ENCODE measurements at regions not wholly inside any gene's neighbourhood (a gene's known extent, or its start where the extent isn't known, plus 50 kb on each side); places are given as distances from the start of the nearest gene placed in this dataset.

DNA sequence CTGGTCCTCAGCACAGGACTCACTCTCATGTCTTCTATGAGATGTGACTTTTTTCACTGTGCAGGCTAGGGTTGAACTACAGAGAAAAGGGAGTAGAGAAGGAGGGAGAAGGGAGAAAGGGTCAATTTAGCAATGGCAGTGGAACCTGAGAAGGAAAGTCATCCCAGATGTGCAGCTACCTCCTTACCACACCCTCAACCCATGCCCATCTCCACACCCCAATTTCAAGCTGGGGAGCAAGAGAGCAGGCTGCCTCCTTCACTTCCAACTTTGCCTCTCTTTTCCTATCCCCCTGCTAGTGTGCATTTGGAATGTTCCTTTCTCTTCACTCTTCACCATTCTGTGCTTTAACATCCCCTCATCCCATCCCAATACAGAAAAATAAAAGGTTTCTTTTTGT, 163.5 kb upstream of the MAP3K1 start:
- TF ChIP-seq EZH2 (IDR thresholded peaks at IDR 0.05; ENCODE audit: insufficient read depth, poor library complexity, severe bottlenecking) (no peak), EZH2phosphoT487 (IDR thresholded peaks at IDR 0.05; ENCODE audit: insufficient read depth, low read depth) (no peak)
- H3K4me2 ChIP-seq (ENCODE audit: unreplicated experiment) = no peak overlapping the region
- DNase-seq = no peak
- H3K79me2 ChIP-seq (ENCODE audit: insufficient read depth) = no peaks in the 10 kb centered on the region
- no peaks in the 10 kb centered on the region for H3K4me1 ChIP-seq (ENCODE audit: insufficient read depth)
- H3K9ac ChIP-seq = no peak overlapping the region
- no peaks in the 10 kb centered on the region for H4K20me1 ChIP-seq (ENCODE audit: insufficient read depth)
- H3K4me3 ChIP-seq = no peak overlapping the region
- H3F3A ChIP-seq (ENCODE audit: insufficient read depth) = no peaks in the 10 kb centered on the region
- in situ Hi-C loops (cut with MboI) = no loop called here
- H3K9me3 ChIP-seq (ENCODE audit: low read depth) = no peaks in the 10 kb centered on the region
- no peak overlapping the region for H2AFZ ChIP-seq
- H3K27me3 ChIP-seq (replicated peaks; ENCODE audit: insufficient read depth) = no peaks in the 10 kb centered on the region
- no peaks in the 10 kb centered on the region for H3K36me3 ChIP-seq (ENCODE audit: low read depth)
- H3K9me2 ChIP-seq (ENCODE audit: insufficient read depth) = no peaks in the 10 kb centered on the region
- H3K27ac ChIP-seq = no peak overlapping the region

DNA sequence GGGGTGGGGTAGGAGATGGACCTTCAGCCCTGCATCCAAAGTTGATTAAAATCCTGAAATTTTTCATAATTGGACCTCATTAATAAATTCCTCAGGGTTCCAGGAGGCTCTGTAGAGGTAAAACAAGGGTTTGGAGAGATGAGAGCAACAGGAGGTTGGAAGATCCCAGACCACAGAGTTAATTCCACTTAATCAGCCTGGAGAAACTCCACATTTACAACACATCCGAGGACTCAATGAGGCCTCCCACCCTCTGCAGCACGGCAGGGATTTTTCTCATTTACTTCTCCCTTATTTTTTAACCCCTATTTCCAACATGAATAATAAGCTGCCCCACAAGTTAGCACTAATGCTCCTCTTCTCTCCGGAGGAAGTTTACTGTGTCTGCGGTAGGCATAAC, 165.0 kb upstream of the MAP3K1 start:
- no peaks in the 10 kb centered on the region for H4K20me1 ChIP-seq (ENCODE audit: insufficient read depth)
- H3K9me3 ChIP-seq (ENCODE audit: low read depth) = no peaks in the 10 kb centered on the region
- H3K4me3 ChIP-seq = no peak overlapping the region
- H3K27ac ChIP-seq = no peak overlapping the region
- H3K9ac ChIP-seq = no peak overlapping the region
- H3K4me2 ChIP-seq (ENCODE audit: unreplicated experiment) = no peak overlapping the region
- H3K79me2 ChIP-seq (ENCODE audit: insufficient read depth) = no peaks in the 10 kb centered on the region
- no peak for DNase-seq
- H3K4me1 ChIP-seq (ENCODE audit: insufficient read depth) = no peaks in the 10 kb centered on the region
- TF ChIP-seq EZH2 (IDR thresholded peaks at IDR 0.05; ENCODE audit: insufficient read depth, poor library complexity, severe bottlenecking) (no peak), EZH2phosphoT487 (IDR thresholded peaks at IDR 0.05; ENCODE audit: insufficient read depth, low read depth) (no peak)
- H3K9me2 ChIP-seq (ENCODE audit: insufficient read depth) = no peaks in the 10 kb centered on the region
- H3F3A ChIP-seq (ENCODE audit: insufficient read depth) = no peaks in the 10 kb centered on the region
- no peak overlapping the region for H2AFZ ChIP-seq
- H3K36me3 ChIP-seq (ENCODE audit: low read depth) = no peaks in the 10 kb centered on the region
- H3K27me3 ChIP-seq (replicated peaks; ENCODE audit: insufficient read depth) = no peaks in the 10 kb centered on the region
- WGBS, 2 experiments (ENCODE audit: low coverage in 1 of 2, low lambda C conversion rate in 2 of 2, missing lambda C conversion rate in 2 of 2) = 65 to 67% methylated on average over 4 of the region's 4 CpGs
- in situ Hi-C loops (cut with MboI) = no loop called here

DNA sequence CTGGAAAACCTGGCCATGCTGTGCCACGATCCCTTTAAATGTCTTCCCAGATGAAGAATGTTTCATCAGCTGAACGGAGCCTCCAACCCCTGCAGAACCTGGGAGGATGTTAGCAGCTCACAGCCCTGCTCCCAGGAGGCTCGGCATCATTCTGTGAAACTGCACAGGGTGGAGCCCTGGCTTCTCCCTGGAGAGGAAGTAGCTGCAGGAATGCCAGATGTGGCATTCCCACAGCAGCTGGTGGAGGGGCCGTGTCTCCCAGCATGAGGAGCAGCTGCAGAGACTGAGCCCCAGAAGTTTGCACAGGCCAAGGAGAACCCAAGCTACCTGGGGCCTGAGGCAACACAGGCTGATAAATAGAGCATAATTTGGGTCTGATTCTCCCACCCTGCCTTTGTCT, 165.8 kb upstream of the MAP3K1 start:
- H3K4me2 ChIP-seq (ENCODE audit: unreplicated experiment) = peak overlapping the region; percentile 43
- H3K9me3 ChIP-seq (ENCODE audit: low read depth) = no peaks in the 10 kb centered on the region
- WGBS, 2 experiments (ENCODE audit: low coverage in 1 of 2, low lambda C conversion rate in 2 of 2, missing lambda C conversion rate in 2 of 2) = 8 to 15% methylated on average over 4 of the region's 4 CpGs
- no peaks in the 10 kb centered on the region for H3K79me2 ChIP-seq (ENCODE audit: insufficient read depth)
- no peaks in the 10 kb centered on the region for H3K36me3 ChIP-seq (ENCODE audit: low read depth)
- H3K9ac ChIP-seq = no peak overlapping the region
- peak overlapping the region; percentile 24; the same call in 1 of the 2 replicates for H3K4me3 ChIP-seq
- no peak for TF ChIP-seq EZH2 (IDR thresholded peaks at IDR 0.05; ENCODE audit: insufficient read depth, poor library complexity, severe bottlenecking)
- TF ChIP-seq EZH2phosphoT487 (IDR thresholded peaks at IDR 0.05; ENCODE audit: insufficient read depth, low read depth) = no peak
- no peak overlapping the region for H3K27ac ChIP-seq
- no peaks in the 10 kb centered on the region for H3K9me2 ChIP-seq (ENCODE audit: insufficient read depth)
- peak; percentile 57 for DNase-seq
- in situ Hi-C loops (cut with MboI) = no loop called here
- no peaks in the 10 kb centered on the region for H3F3A ChIP-seq (ENCODE audit: insufficient read depth)
- H4K20me1 ChIP-seq (ENCODE audit: insufficient read depth) = no peaks in the 10 kb centered on the region
- no peaks in the 10 kb centered on the region for H3K27me3 ChIP-seq (replicated peaks; ENCODE audit: insufficient read depth)
- H2AFZ ChIP-seq = peak overlapping the region; percentile 40
- H3K4me1 ChIP-seq (ENCODE audit: insufficient read depth) = no peaks in the 10 kb centered on the region

DNA sequence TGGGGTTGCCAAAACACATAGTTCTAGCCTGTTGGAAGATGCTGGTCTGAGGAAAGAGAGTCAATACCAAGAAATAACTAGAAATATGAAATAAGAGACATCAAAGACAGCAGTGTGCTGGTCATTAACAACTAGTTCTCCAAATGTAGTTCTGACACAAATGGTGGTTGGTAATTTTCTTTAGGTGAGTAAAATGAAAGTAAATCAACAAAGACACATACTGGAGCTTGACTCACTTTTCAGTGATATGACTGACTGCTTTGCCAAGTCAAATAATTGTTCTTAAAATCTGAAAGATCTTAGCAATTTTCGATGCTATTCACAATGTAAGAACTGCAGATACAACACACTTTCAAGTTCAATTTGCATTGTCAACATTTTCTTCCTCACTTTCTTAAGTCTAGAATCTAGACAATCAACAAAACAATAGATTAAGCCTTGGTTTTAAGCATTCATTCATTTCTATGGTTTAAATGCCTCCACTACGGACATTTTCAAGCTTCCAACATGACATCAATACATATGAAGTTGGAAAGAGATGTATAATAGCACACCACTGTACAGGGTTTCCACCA, 166.8 kb upstream of the MAP3K1 start:
- H3K27ac ChIP-seq = no peak overlapping the region
- no peaks in the 10 kb centered on the region for H3K27me3 ChIP-seq (replicated peaks; ENCODE audit: insufficient read depth)
- H3K9me2 ChIP-seq (ENCODE audit: insufficient read depth) = no peaks in the 10 kb centered on the region
- H3K4me1 ChIP-seq (ENCODE audit: insufficient read depth) = no peaks in the 10 kb centered on the region
- DNase-seq = no peak
- no peak overlapping the region for H3K4me2 ChIP-seq (ENCODE audit: unreplicated experiment)
- no peaks in the 10 kb centered on the region for H3F3A ChIP-seq (ENCODE audit: insufficient read depth)
- no peaks in the 10 kb centered on the region for H3K36me3 ChIP-seq (ENCODE audit: low read depth)
- H3K4me3 ChIP-seq = no peak overlapping the region
- TF ChIP-seq EZH2 (IDR thresholded peaks at IDR 0.05; ENCODE audit: insufficient read depth, poor library complexity, severe bottlenecking) (no peak), EZH2phosphoT487 (IDR thresholded peaks at IDR 0.05; ENCODE audit: insufficient read depth, low read depth) (no peak)
- H4K20me1 ChIP-seq (ENCODE audit: insufficient read depth) = no peaks in the 10 kb centered on the region
- H3K9me3 ChIP-seq (ENCODE audit: low read depth) = no peaks in the 10 kb centered on the region
- H2AFZ ChIP-seq = no peak overlapping the region
- WGBS, 2 experiments (ENCODE audit: low coverage in 1 of 2, low lambda C conversion rate in 2 of 2, missing lambda C conversion rate in 2 of 2) = 79 to 81% methylated on average over 2 of the region's 2 CpGs
- no peaks in the 10 kb centered on the region for H3K79me2 ChIP-seq (ENCODE audit: insufficient read depth)
- no peak overlapping the region for H3K9ac ChIP-seq
- in situ Hi-C loops (cut with MboI) = no loop called here

Measured in GM23248 (cell line).